Activated naive CD4-positive, alpha-beta T cell treated with anti-CD3 and anti-CD28 coated beads, Interleukin-2, amount 50 U/mL, for 16 hours (primary cell): ENCODE measurements at regions not wholly inside any gene's neighbourhood (a gene's known extent, or its start where the extent isn't known, plus 50 kb on each side); places are given as distances from the start of the nearest gene placed in this dataset.

Source experiments
- DNase-seq: peaks from one replicate; pipeline ENCODE4 v3.0.0-alpha.2; 2020

- no peak for DNase-seq
Measured at GRCh38 chr7:94054130-94054529, 50.0 kb upstream of the BET1 start.

- DNase-seq, result no peak
Measured at GRCh38 chr7:94055963-94056362, 51.8 kb upstream of the BET1 start.

- DNase-seq, result no peak
Measured at GRCh38 chr7:94056796-94057207, 52.6 kb upstream of the BET1 start.

- no peak for DNase-seq
Measured at GRCh38 chr7:94057955-94058354, 53.8 kb upstream of the BET1 start.

- no peak for DNase-seq
Measured at GRCh38 chr7:94059746-94060145, 55.6 kb upstream of the BET1 start.

GRCh38 chr7:94060752-94061151 lies 56.6 kb upstream of the BET1 start:
- DNase-seq, result no peak

GRCh38 chr7:94061326-94061725 lies 57.2 kb upstream of the BET1 start:
- DNase-seq, result no peak

GRCh38 chr7:94062372-94062771 lies 58.2 kb upstream of the BET1 start:
- DNase-seq, result no peak

- DNase-seq, result no peak
Measured at GRCh38 chr7:94064541-94065191, 60.5 kb upstream of the BET1 start.

- no peak for DNase-seq
Measured at GRCh38 chr7:94067047-94067446, 62.9 kb upstream of the BET1 start.

GRCh38 chr7:94067506-94067905 lies 63.4 kb upstream of the BET1 start:
- no peak for DNase-seq

GRCh38 chr7:94069162-94069739 lies 65.1 kb upstream of the BET1 start:
- DNase-seq, result no peak

- DNase-seq, result no peak
Measured at GRCh38 chr7:94080551-94080950, 76.4 kb upstream of the BET1 start.

- DNase-seq, result no peak
Measured at GRCh38 chr7:94082126-94082525, 78.0 kb upstream of the BET1 start.

- peak; percentile 20 for DNase-seq
Measured at GRCh38 chr7:94087664-94088352, 83.7 kb upstream of the BET1 start.

- no peak for DNase-seq
Measured at GRCh38 chr7:94088560-94088959, 84.4 kb upstream of the BET1 start.

- no peak for DNase-seq
Measured at GRCh38 chr7:94089806-94090205, 85.7 kb upstream of the BET1 start.

GRCh38 chr7:94092980-94093379 lies 88.8 kb upstream of the BET1 start:
- DNase-seq, result no peak

GRCh38 chr7:94094298-94094697 lies 90.1 kb upstream of the BET1 start:
- no peak for DNase-seq

- DNase-seq, result no peak
Measured at GRCh38 chr7:94095316-94096009, 91.3 kb upstream of the BET1 start.

- DNase-seq, result no peak
Measured at GRCh38 chr7:94099679-94100078, 95.5 kb upstream of the BET1 start.

GRCh38 chr7:94100723-94101345 lies 96.7 kb upstream of the BET1 start:
- DNase-seq, result no peak

- no peak for DNase-seq
Measured at GRCh38 chr7:94104301-94104700, 100.1 kb upstream of the BET1 start.
